OCI-LY7 (cell line): ENCODE measurements at regions not wholly inside any gene's neighbourhood (a gene's known extent, or its start where the extent isn't known, plus 50 kb on each side); places are given as distances from the start of the nearest gene placed in this dataset.

Experiments used
- BruUV-seq: library from RNA; stranded (reverse); fragments of 400-500 nt; replicated peaks from 2 replicates; lab custom pipeline; 2021; lab: Mats Ljungman, UMichigan
- CTCF ChIA-PET: fragments of 300-600 bp; sonication (Branson Sonifier 250); formaldehyde crosslinking; loops from one replicate; lab custom pipeline; 2022; ENCODE audit warnings: antibody characterized with exemption; ENCODE audit not compliant: unreplicated experiment; lab: Charles Lee
- POLR2A ChIA-PET: fragments of 300-600 bp; sonication (Branson Sonifier 250); formaldehyde crosslinking; loops from one replicate; lab custom pipeline; 2022; ENCODE audit warnings: antibody characterized with exemption; lab: Charles Lee
- DNase-seq: peaks from one replicate; pipeline ENCODE4 v3.0.0-alpha.2; 2015; ENCODE audit warnings: low spot score
- H2AFZ ChIP-seq: fragments of 200-600 bp; sonication (generic), shearing (Covaris generic); 2 replicates; pipeline ENCODE4 v1.6.1; 2014; ENCODE audit warnings: mild to moderate bottlenecking, antibody characterized with exemption, low read length, moderate library complexity
- H3K27ac ChIP-seq: fragments of 200-600 bp; sonication (generic); 2 replicates; pipeline ENCODE4 v1.5.1; 2014; ENCODE audit warnings: mixed run types, low read depth, mild to moderate bottlenecking, moderate library complexity, low read length, inconsistent platforms; ENCODE audit not compliant: poor library complexity, severe bottlenecking
- H3K36me3 ChIP-seq: fragments of 200-600 bp; sonication (generic); 2 replicates; pipeline ENCODE4 v1.6.1; 2014; ENCODE audit warnings: mild to moderate bottlenecking, antibody characterized with exemption, low read length, moderate library complexity, mixed read lengths; ENCODE audit not compliant: insufficient read depth
- H3K4me1 ChIP-seq: fragments of 200-600 bp; sonication (generic); 2 replicates; pipeline ENCODE4 v1.5.1; 2014; ENCODE audit warnings: mild to moderate bottlenecking, low read length; ENCODE audit not compliant: insufficient read depth, poor library complexity, severe bottlenecking
- H3K4me2 ChIP-seq: fragments of 200-600 bp; sonication (generic); 2 replicates; pipeline ENCODE4 v1.6.1; 2014; ENCODE audit warnings: mild to moderate bottlenecking, low read length
- H3K4me3 ChIP-seq: fragments of 200-600 bp; sonication (generic); 2 replicates; pipeline ENCODE4 v1.5.1; 2014; ENCODE audit warnings: mild to moderate bottlenecking, low read depth, low read length; ENCODE audit not compliant: poor library complexity, severe bottlenecking
- H3K79me2 ChIP-seq: fragments of 200-600 bp; sonication (generic); 2 replicates; pipeline ENCODE4 v1.6.1; 2016; ENCODE audit warnings: low read depth, mild to moderate bottlenecking, low read length, moderate library complexity, mixed read lengths; ENCODE audit not compliant: insufficient read depth
- H3K9me2 ChIP-seq: fragments of 200-600 bp; sonication (generic); 2 replicates; pipeline ENCODE4 v1.6.1; 2016; ENCODE audit warnings: mild to moderate bottlenecking, low read length, mixed read lengths; ENCODE audit not compliant: insufficient read depth
- H3K9me3 ChIP-seq: fragments of 200-600 bp; sonication (generic); 2 replicates; pipeline ENCODE4 v1.6.1; 2014; ENCODE audit warnings: mild to moderate bottlenecking, mixed run types, low read length, mixed read lengths
- H4K20me1 ChIP-seq: fragments of 200-600 bp; sonication (generic); 2 replicates; pipeline ENCODE4 v1.6.1; 2014; ENCODE audit warnings: mild to moderate bottlenecking, antibody characterized with exemption, low read length, moderate library complexity, mixed read lengths; ENCODE audit not compliant: insufficient read depth
- EZH2phosphoT487 ChIP-seq: fragments of 200-600 bp; sonication (generic); IDR thresholded peaks from 2 replicates; pipeline ENCODE4 v1.6.1; 2018; ENCODE audit warnings: low read depth, borderline replicate concordance, mild to moderate bottlenecking, mixed run types, antibody characterized with exemption, low read length, moderate library complexity, mixed read lengths
- intact Hi-C: fragments of 100-400 bp; cut with micrococcal nuclease; formaldehyde crosslinking; loops from one replicate; pipeline ENCODE4 v1.10.0; 2022; ENCODE audit not compliant: unreplicated experiment
- TF ChIP-seq, protein P1 (sequence below): fragments of 200-600 bp; sonication (generic); conservative IDR thresholded peaks from 2 replicates; pipeline ENCODE4 v1.5.1; 2014; ENCODE audit warnings: mild to moderate bottlenecking, antibody characterized with exemption, low read length, moderate library complexity, mixed read lengths

GRCh38 chr1:199297174-199297573 is 658.3 kb downstream of the PTPRC start:
- no peak overlapping the region for H3K27ac ChIP-seq
- H3K36me3 ChIP-seq: no peaks in the 10 kb centered on the region
- no peak overlapping the region for H3K4me2 ChIP-seq
- no peak overlapping the region for H3K4me3 ChIP-seq
- no peak for DNase-seq
- H3K9me3 ChIP-seq: no peaks in the 10 kb centered on the region
- no peaks in the 10 kb centered on the region for H3K4me1 ChIP-seq
- BruUV-seq: no TSS peak
- no peaks in the 10 kb centered on the region for H3K9me2 ChIP-seq
- intact Hi-C loops: no loop called here
- no peaks in the 10 kb centered on the region for H4K20me1 ChIP-seq
- POLR2A ChIA-PET: interaction anchor here (0.6 kb wide), 1 partner anchor 799 kb away, joined by 3 read pairs; no protein-coding TSS in a partner anchor
- H2AFZ ChIP-seq: no peak overlapping the region
- H3K79me2 ChIP-seq: no peaks in the 10 kb centered on the region
- CTCF ChIA-PET: no interaction called here
- TF ChIP-seq EZH2phosphoT487: no peak
- TF ChIP-seq, protein P1, sequence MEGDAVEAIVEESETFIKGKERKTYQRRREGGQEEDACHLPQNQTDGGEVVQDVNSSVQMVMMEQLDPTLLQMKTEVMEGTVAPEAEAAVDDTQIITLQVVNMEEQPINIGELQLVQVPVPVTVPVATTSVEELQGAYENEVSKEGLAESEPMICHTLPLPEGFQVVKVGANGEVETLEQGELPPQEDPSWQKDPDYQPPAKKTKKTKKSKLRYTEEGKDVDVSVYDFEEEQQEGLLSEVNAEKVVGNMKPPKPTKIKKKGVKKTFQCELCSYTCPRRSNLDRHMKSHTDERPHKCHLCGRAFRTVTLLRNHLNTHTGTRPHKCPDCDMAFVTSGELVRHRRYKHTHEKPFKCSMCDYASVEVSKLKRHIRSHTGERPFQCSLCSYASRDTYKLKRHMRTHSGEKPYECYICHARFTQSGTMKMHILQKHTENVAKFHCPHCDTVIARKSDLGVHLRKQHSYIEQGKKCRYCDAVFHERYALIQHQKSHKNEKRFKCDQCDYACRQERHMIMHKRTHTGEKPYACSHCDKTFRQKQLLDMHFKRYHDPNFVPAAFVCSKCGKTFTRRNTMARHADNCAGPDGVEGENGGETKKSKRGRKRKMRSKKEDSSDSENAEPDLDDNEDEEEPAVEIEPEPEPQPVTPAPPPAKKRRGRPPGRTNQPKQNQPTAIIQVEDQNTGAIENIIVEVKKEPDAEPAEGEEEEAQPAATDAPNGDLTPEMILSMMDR: no peak

GRCh38 chr1:199297887-199298286 is 659.0 kb downstream of the PTPRC start:
- ChIA-PET CTCF (no interaction called here), POLR2A (no interaction called here)
- Histone ChIP-seq H2AFZ (no peak overlapping the region), H3K4me3 (no peak overlapping the region), H3K4me2 (no peak overlapping the region), H3K9me2 (no peaks in the 10 kb centered on the region), H3K36me3 (no peaks in the 10 kb centered on the region), H3K79me2 (no peaks in the 10 kb centered on the region), H3K9me3 (no peaks in the 10 kb centered on the region), H4K20me1 (no peaks in the 10 kb centered on the region), H3K4me1 (no peaks in the 10 kb centered on the region), H3K27ac (no peak overlapping the region)
- intact Hi-C loops: no loop called here
- BruUV-seq: no TSS peak
- TF ChIP-seq, protein P1: no peak
- TF ChIP-seq EZH2phosphoT487: no peak
- no peak for DNase-seq

DNA sequence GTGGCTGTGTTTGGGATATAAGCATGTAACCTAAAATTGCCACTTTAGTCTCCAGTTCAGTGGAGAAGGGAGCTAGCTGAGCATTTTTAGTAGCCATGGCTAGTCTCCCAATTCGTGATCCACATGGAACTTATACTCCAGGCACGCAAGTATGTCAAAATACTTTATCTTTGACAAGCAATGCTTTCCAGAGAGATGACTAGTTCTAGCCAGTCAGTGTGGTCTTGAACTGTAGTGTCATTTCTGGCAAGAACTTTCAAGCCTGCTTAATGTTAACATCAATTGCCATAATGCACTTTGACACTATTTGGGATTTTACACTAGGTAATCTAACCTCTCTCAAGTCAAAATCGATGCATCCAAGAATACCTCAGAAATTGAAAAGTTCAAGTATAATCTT is 660.0 kb downstream of the PTPRC start:
- Histone ChIP-seq H3K9me2 (no peaks in the 10 kb centered on the region), H4K20me1 (no peaks in the 10 kb centered on the region), H3K9me3 (no peaks in the 10 kb centered on the region), H3K4me1 (no peaks in the 10 kb centered on the region), H3K4me2 (no peak overlapping the region), H2AFZ (no peak overlapping the region), H3K36me3 (no peaks in the 10 kb centered on the region), H3K4me3 (no peak overlapping the region), H3K79me2 (no peaks in the 10 kb centered on the region), H3K27ac (no peak overlapping the region)
- no peak for DNase-seq
- CTCF ChIA-PET: no interaction called here
- no peak for TF ChIP-seq EZH2phosphoT487
- TF ChIP-seq, protein P1: no peak
- POLR2A ChIA-PET: no interaction called here
- intact Hi-C loops: no loop called here
- BruUV-seq: no TSS peak
